ENCODE measurements at regions not wholly inside any gene's neighbourhood (a gene's known extent, or its start where the extent isn't known, plus 50 kb on each side); places are given as distances from the start of the nearest gene placed in this dataset.

GRCh38 chr4:123896446-123897071 is 500.0 kb downstream of the SPRY1 start:
- DNase-seq: no peak

DNA sequence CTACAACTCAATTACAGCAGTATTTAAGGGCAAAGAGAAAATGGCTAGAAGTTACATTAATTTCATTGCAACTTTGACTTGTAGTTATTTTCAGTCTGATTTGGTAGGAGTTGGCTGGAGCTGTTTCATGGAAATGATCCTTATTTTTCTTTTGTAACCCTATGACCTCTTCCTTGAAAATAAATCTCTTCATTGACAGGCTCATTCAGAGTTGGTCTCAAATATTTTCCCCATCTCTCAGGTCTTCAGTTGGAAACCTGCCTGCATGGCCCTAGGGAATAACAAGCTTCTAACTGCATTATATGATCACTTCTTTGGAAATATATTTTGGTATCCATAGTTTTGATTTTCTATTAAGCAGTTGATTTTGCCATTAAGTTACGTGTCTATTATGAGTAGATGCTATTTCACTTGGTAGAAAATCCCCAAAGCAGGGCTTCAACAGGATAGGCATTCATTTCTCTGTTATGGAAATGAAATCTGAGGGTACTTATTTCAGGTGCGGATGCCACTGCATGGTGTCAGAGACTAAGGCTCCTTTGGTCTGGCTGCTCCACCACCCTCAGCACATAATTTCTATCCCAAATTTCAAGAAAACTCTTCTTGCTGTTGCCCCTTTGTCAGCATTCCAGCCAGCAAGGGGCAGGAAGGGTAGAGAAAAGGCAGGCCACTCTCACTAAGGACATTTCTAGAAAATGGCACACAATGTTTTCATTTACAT is 502.5 kb downstream of the SPRY1 start:
- no peak for DNase-seq

GRCh38 chr4:123904882-123905281 is 508.3 kb downstream of the SPRY1 start:
- DNase-seq: no peak

- no peak for DNase-seq
Measured at GRCh38 chr4:123913598-123913997, 517.0 kb downstream of the SPRY1 start.

- no peak for DNase-seq
Measured at GRCh38 chr4:123916821-123917220, 520.2 kb downstream of the SPRY1 start.

DNA sequence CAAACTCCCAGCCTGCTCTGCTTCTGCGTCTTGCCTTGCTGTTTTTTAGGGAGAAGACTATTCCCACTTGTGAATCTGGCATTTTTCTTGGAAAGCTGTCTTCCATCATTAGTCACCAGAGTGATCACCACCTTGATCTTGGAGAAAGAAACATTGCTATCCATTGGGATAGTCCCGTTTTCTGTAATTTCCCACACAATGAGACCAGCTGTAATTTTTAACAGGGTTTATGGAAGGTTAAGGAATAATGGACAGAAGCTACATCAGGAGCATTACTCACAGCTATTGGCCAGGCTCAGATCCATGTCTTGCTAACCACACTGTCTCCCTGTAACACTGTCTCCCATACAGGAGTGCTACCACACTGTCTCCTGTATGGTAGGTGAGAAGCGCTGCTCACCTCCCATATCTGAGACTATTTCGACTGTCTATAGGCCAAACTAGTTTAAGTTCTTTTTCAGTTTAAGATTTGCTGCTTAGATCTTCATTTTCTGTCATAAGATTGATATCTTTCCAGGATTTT is 523.0 kb downstream of the SPRY1 start:
- no peak for DNase-seq

DNA sequence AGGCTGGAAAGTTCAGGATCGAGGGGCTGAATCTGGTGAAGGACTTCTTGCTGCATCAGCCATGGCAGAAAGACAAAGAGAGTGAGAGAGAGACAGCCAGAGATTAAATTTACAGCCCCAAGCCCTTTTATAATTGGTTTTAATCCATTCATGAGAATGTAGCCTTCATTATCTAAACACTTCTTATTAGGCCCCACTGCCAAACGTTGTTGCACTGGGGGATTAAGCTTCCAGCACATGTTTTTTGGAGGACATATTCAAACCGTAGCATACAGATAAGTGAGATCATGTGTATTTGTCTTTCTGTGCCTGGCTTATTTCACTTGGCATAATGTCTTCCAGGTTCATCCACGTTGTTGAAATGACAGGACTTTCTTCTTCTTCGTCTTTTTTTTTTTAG is 524.7 kb downstream of the SPRY1 start:
- no peak for DNase-seq

GRCh38 chr4:123922847-123923246 is 526.3 kb downstream of the SPRY1 start:
- no peak for DNase-seq

DNA sequence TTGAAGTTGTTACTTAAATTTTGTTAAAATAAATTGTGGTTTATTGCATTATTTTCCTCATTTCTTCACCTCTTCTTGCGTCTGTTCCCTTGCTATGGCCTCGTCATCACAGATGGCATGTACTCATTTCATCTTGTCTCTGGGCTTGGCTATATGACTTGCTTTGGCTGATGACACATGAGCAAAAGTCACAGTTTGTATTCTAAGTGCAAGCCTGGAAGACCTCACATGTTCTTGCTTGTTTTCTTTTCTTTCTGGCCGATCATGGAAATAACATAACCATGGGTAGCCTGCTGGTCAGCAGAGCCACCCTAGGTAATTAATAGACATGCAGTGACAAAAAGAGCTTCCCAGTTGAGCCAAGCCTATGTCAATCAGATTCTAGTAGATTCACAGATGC is 527.9 kb downstream of the SPRY1 start:
- no peak for DNase-seq

DNA sequence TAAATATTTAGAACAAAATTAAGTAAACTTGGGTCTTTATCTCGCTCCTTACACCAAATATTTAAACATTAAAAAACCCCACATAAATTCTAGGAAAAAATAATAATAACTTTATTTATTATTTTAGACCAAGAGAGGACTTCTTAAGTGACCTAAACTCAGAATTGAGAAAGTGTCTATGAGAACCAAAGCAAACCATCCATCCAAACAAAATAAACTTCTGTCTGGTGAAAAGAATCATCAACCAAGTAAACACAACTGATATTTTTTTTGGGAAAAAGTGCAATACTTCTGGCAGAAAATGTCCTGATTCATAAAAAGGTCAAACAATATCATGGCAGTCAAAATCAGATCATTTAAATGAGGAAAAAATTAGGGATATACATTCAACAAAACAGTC is 533.0 kb downstream of the SPRY1 start:
- DNase-seq: no peak

DNA sequence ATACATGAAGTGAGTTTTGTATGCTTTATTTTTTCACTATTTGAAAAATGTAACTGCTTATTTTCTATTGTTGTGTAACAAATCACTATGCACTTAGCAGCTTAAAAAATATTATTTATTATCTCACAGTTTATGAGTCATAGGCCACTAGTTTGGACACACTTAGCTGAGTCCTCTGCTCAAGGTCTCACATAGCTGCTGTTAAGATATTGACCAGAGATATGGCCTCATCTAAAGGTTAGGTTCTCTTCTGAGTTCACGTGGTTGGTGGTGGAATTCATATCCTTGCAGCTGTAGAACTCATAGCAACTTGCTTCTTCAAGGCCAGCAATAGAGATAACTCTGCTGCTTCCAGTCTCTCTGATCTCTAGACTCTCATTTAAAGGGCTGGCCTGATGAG is 534.4 kb downstream of the SPRY1 start:
- DNase-seq: no peak

DNA sequence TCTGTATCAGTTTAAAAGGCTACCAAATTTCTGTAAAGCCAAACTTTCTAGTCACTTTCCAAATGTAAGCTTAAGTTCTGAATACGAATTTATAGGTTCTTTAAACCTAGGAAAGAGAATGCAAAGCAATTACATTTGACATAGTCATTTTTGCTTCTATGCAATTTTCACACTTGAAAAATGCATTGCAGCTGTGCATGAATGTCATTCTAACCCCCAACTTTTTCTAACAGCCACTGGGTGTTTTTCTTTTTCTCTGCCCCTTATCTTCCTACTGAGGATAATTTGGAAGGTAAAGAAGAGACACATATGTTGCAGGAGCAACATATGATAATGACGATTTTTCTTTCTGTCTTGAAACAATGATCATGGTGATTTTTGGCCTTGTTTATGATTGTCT is 537.5 kb downstream of the SPRY1 start:
- no peak for DNase-seq

DNA sequence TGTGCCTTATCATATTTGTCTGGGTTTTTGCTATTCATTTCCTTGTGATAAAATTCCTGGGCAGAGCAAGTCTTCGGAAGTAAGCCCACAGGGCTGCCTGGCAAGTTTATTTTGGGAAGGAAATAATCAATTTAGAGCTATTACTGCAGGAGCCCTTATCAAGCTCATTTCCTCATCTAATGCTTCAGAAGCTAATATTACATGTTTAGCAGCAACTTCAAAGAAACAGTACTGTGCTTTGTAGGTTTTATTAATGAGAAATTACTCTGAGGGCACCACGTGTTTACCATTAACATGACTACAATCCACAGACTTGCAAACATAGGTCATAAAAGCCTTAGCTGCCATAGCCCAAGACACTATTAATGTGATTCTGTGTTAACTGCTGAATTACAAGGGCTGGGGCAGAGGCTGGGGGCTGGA is 540.0 kb downstream of the SPRY1 start:
- no peak for DNase-seq

- no peak for DNase-seq
Measured at GRCh38 chr4:123937581-123937980, 541.0 kb downstream of the SPRY1 start.

DNA sequence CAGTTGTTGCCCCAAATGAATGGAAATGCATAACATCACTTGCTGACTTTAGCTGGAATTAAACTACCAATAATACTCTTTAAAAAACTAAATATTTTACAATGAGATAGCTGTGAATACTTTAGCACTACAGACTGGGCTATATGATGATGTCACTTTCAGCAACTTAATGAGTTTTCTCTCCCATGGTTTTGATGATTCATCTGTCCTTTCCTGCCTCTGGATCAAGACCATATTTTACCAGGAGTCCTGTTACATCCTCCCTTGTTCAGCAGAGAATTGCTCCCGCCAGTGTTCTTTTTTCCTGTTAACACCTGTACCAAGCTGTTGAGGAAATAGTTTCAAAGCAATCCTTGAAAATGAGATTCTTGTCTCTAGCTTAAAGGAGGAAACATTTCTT is 543.0 kb downstream of the SPRY1 start:
- DNase-seq: no peak

DNA sequence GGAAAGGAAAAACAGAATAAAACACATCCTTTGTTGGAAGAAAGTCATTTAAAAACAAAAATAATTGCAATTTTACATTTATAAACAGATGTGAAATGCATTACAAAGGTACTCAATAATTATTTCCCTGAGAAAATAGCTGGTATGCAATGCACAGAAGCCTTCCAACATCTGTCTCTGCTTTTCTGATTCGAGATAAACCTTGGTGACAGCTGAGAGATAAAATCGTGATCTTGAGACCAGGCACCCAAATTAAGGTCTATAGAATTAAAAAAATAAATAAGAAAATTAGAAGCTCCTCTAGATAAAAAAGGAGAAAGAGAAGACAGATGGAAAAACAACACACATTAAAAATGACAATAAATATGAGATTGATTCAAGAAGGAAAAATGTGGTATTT is 544.0 kb downstream of the SPRY1 start:
- no peak for DNase-seq

- no peak for DNase-seq
Measured at GRCh38 chr4:123941306-123941705, 544.7 kb downstream of the SPRY1 start.

DNA sequence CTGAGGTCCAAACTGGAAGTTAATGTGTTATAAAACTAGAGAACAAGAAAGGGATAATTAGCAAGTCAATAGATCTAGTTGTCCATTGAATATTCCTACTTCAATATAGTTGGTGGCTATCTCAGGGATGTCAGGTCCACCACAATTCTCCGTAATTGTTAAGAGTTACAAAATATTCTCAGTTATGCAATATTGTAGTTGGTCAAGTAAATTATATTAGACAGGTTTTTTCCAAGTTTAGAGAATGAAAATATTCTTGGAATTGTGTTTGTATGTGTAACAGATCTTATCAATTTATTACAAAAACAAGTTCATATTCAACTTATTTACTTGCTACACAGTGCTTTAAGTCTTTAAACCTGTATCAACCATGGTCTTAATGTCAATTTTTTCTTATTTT is 547.4 kb downstream of the SPRY1 start:
- DNase-seq: no peak

GRCh38 chr4:123945301-123945700 is 548.7 kb downstream of the SPRY1 start:
- DNase-seq: no peak

DNA sequence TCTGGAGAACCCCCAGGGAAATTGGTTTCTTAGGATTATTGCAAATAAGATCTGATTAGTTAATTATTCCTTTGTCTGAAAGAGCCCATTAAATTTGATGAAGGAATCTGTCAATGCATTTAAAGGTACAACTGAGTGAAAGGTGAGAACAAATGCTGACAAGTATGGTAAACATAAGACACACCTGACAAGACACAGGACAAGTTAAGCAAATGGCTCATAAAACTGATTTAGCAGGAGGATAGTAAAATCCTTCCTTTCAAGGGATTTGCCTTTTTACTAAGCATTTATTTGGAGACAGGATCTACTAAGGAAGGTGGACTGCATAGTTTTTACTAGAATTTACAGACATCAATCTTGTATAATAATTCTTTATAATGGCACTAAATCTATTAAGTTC is 553.9 kb downstream of the SPRY1 start:
- no peak for DNase-seq

DNA sequence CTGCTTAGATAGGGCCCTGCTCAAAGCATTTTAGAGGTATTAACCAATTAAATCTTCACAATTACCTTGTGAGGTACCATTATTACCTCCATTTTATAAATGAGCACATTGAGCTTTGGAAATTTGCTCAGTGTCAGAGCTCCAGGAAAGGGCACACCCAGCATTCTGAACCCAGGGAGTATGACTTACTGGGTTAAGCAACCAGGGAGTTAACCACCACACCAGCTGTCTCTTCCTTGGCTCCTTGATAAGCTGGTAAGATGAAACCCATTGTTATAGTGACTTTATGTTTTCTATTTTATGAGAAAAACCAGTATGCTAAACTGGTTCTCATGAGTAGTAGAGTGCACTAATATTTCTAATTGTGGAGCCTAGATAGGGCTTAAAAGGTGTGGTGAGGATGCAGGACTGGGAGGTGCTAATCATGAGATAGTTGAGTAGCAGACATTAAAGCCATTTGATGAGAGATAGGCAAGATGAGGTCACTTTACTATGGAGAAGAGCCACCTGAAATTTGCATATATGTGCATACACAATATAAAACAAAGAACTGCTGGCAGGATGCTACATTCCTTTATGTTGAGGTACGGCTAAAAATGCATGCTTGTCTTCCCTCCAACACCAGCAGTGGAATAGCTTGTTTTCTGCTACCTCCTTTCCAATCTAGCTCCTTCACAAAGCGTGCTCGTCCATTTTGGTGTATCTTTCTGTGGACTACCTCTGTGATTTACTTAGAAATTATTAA is 556.1 kb downstream of the SPRY1 start:
- no peak for DNase-seq

- DNase-seq: no peak
Measured at GRCh38 chr4:123953566-123953965, 557.0 kb downstream of the SPRY1 start.

DNA sequence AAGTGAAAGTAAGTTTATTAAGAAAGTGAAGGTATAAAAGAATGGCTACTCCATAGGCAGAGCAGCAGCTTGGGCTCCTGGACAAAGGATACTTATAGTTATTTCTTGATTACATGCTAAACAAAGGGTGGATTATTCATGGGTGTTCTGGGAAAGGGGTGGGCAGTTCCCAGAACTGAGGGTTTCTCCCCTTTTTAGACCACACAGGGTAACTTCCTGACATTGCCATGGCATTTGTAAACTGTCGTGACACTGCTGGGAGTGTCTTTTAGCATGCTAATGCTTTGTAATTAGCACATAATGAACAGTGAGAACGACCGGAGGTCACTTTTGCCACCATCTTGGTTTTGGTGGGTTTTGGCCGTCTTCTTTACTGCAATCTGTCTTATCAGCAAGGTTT is 557.6 kb downstream of the SPRY1 start:
- no peak for DNase-seq
